Naive thymus-derived CD4-positive, alpha-beta T cell (primary cell): ENCODE measurements at regions not wholly inside any gene's neighbourhood (a gene's known extent, or its start where the extent isn't known, plus 50 kb on each side); places are given as distances from the start of the nearest gene placed in this dataset.
A peak's percentile ranks its signal among the peaks of the same experiment; 100 is the strongest.

Experiments
- ATAC-seq: fragments of 150-1000 bp; cut with Tn5 transposase; 2 replicates; pipeline ENCODE4 v1.10.0; 2021; ENCODE audit warnings: mild to moderate bottlenecking, moderate library complexity
- CTCF ChIA-PET: fragments of 350-600 bp; sonication (Branson Sonifier 250); formaldehyde crosslinking; loops from one replicate; lab custom pipeline; 2021; ENCODE audit warnings: antibody characterized with exemption; lab: Charles Lee
- POLR2A ChIA-PET: fragments of 350-600 bp; sonication (Branson Sonifier 250); formaldehyde crosslinking; loops from one replicate; lab custom pipeline; 2021; ENCODE audit warnings: antibody characterized with exemption, inconsistent platforms; lab: Charles Lee
- DNase-seq, 9 donors: peaks; one replicate each; pipeline versions ENCODE4 v3.0.0 to v3.0.0-alpha.2; 2020 to 2022; ENCODE audit warnings: mixed read lengths in 1 of 9
- H3K27ac ChIP-seq: one replicate; pipeline ENCODE4 v1.7.0; 2013; ENCODE audit warnings: mild to moderate bottlenecking, low read depth, low read length, moderate library complexity
- H3K27me3 ChIP-seq, 2 donors: one replicate each; pipeline ENCODE4 v1.7.0; 2013; ENCODE audit warnings: low read length in 2 of 2, mild to moderate bottlenecking in 2 of 2, moderate library complexity in 2 of 2; ENCODE audit not compliant: control insufficient read depth in 2 of 2, insufficient read depth in 2 of 2
- H3K36me3 ChIP-seq, 3 experiments: 1 replicate in 2 of 3; 2 replicates in 1 of 3; pipeline ENCODE4 v1.7.0; 2013; ENCODE audit warnings: low read length in 3 of 3, mild to moderate bottlenecking in 3 of 3, moderate library complexity in 1 of 3; ENCODE audit not compliant: insufficient read depth in 3 of 3, control insufficient read depth in 2 of 3
- H3K4me1 ChIP-seq, 2 donors: one replicate each; pipeline ENCODE4 v1.7.0; 2013; ENCODE audit warnings: low read length in 2 of 2, mild to moderate bottlenecking in 2 of 2, moderate library complexity in 1 of 2; ENCODE audit not compliant: control insufficient read depth in 2 of 2, insufficient read depth in 2 of 2
- H3K4me3 ChIP-seq: 2 replicates; pipeline ENCODE4 v1.7.0; 2013; ENCODE audit warnings: mild to moderate bottlenecking, low read length
- H3K9me3 ChIP-seq, 3 experiments: 1 replicate in 2 of 3; 2 replicates in 1 of 3; pipeline ENCODE4 v1.7.0; 2013; ENCODE audit warnings: low read length in 3 of 3; ENCODE audit not compliant: control insufficient read depth in 2 of 3
- H3K27ac Mint-ChIP-seq, 9 donors: one replicate each; pipeline ENCODE4 v1.8.0; 2020 to 2022; ENCODE audit warnings: mixed read lengths in 9 of 9, mild to moderate bottlenecking in 8 of 9, moderate library complexity in 5 of 9, inconsistent platforms in 2 of 9
- H3K27me3 Mint-ChIP-seq, 5 donors: one replicate each; pipeline ENCODE4 v1.8.0; 2021 to 2022; ENCODE audit warnings: mixed read lengths in 5 of 5, mild to moderate bottlenecking in 1 of 5
- H3K36me3 Mint-ChIP-seq, 5 donors: one replicate each; pipeline ENCODE4 v1.8.0; 2020 to 2022; ENCODE audit warnings: mixed read lengths in 5 of 5, mild to moderate bottlenecking in 3 of 5, inconsistent platforms in 1 of 5
- H3K4me1 Mint-ChIP-seq, 7 donors: one replicate each; pipeline ENCODE4 v1.8.0; 2020 to 2022; ENCODE audit warnings: mixed read lengths in 7 of 7, mild to moderate bottlenecking in 3 of 7, inconsistent platforms in 1 of 7
- H3K4me3 Mint-ChIP-seq, 10 donors: one replicate each; pipeline ENCODE4 v1.8.0; 2020 to 2022; ENCODE audit warnings: mild to moderate bottlenecking in 10 of 10, mixed read lengths in 10 of 10, moderate library complexity in 6 of 10, inconsistent platforms in 2 of 10
- H3K9me3 Mint-ChIP-seq, 11 donors: one replicate each; pipeline ENCODE4 v1.8.0; 2020 to 2022; ENCODE audit warnings: mixed read lengths in 11 of 11, mild to moderate bottlenecking in 4 of 11, inconsistent platforms in 1 of 11, moderate library complexity in 1 of 11
- intact Hi-C, 2 donors: fragments of 100-400 bp; cut with micrococcal nuclease; formaldehyde crosslinking; loops; one replicate each; pipeline ENCODE4 v1.15.1; 2023

- Mint-ChIP-seq H3K36me3 (no peaks in the 10 kb centered on the region), H3K4me3 (no peak overlapping the region), H3K27ac (no peak overlapping the region), H3K27me3 (peaks cover 4 to 31% (median 28%) of the 10 kb centered on the region in 5 donors), H3K9me3 (peaks cover 0 to 2% (median 0%) of the 10 kb centered on the region in 11 donors), H3K4me1 (no peaks in the 10 kb centered on the region)
- H3K4me1 ChIP-seq, result no peaks in the 10 kb centered on the region
- intact Hi-C loops, result no loop called here
- no peaks in the 10 kb centered on the region for H3K36me3 ChIP-seq
- H3K4me3 ChIP-seq, result no peak overlapping the region
- no peaks in the 10 kb centered on the region for H3K9me3 ChIP-seq
- DNase-seq, result peak in 1 of 9 donors; percentile 3
- no peaks in the 10 kb centered on the region for H3K27me3 ChIP-seq
- ChIA-PET CTCF (no interaction called here), POLR2A (no interaction called here)
- ATAC-seq, result no peak
- H3K27ac ChIP-seq, result no peak overlapping the region
Observed at GRCh38 chr3:127405791-127406190, 117.9 kb upstream of the PRR20G start.

- Histone ChIP-seq H3K4me1 (no peaks in the 10 kb centered on the region), H3K27ac (no peak overlapping the region), H3K9me3 (no peaks in the 10 kb centered on the region), H3K4me3 (no peak overlapping the region), H3K36me3 (no peaks in the 10 kb centered on the region), H3K27me3 (no peaks in the 10 kb centered on the region)
- H3K4me3 Mint-ChIP-seq, result no peak overlapping the region
- ChIA-PET POLR2A (no interaction called here), CTCF (interaction anchor here (0.6 kb wide), 1 partner anchor 519 kb away, joined by 3 read pairs; no protein-coding TSS in a partner anchor)
- H3K4me1 Mint-ChIP-seq, result no peaks in the 10 kb centered on the region
- intact Hi-C loops, result no loop called here
- H3K9me3 Mint-ChIP-seq, result peaks cover 0 to 5% (median 0%) of the 10 kb centered on the region in 11 donors
- no peak for ATAC-seq
- H3K27ac Mint-ChIP-seq, result no peak overlapping the region
- H3K27me3 Mint-ChIP-seq, result peaks cover 4 to 31% (median 21%) of the 10 kb centered on the region in 5 donors
- peak in 1 of 9 donors; percentile 4 for DNase-seq
- H3K36me3 Mint-ChIP-seq, result no peaks in the 10 kb centered on the region
Observed at GRCh38 chr3:127405010-127405598, 117.3 kb upstream of the PRR20G start.

GRCh38 chr3:127404221-127405009, 116.6 kb upstream of the PRR20G start:
- Histone ChIP-seq H3K4me3 (no peak overlapping the region), H3K4me1 (no peaks in the 10 kb centered on the region), H3K36me3 (no peaks in the 10 kb centered on the region), H3K9me3 (no peaks in the 10 kb centered on the region), H3K27ac (no peak overlapping the region), H3K27me3 (no peaks in the 10 kb centered on the region)
- DNase-seq (no peak), ATAC-seq (no peak)
- intact Hi-C loops, result no loop called here
- no peak overlapping the region for H3K4me3 Mint-ChIP-seq
- ChIA-PET CTCF (interaction anchor here (0.6 kb wide), 1 partner anchor 518 kb away, joined by 3 read pairs; no protein-coding TSS in a partner anchor), POLR2A (no interaction called here)
- no peak overlapping the region for H3K27ac Mint-ChIP-seq
- peaks cover 0 to 5% (median 0%) of the 10 kb centered on the region in 11 donors for H3K9me3 Mint-ChIP-seq
- peaks cover 4 to 31% (median 20%) of the 10 kb centered on the region in 5 donors for H3K27me3 Mint-ChIP-seq
- H3K36me3 Mint-ChIP-seq, result no peaks in the 10 kb centered on the region
- no peaks in the 10 kb centered on the region for H3K4me1 Mint-ChIP-seq

GRCh38 chr3:127403795-127404194, 115.9 kb upstream of the PRR20G start:
- ATAC-seq (no peak), DNase-seq (no peak)
- H3K27me3 ChIP-seq, result no peaks in the 10 kb centered on the region
- ChIA-PET POLR2A (no interaction called here), CTCF (no interaction called here)
- H3K4me3 Mint-ChIP-seq, result no peak overlapping the region
- no peak overlapping the region for H3K27ac Mint-ChIP-seq
- H3K4me1 Mint-ChIP-seq, result no peaks in the 10 kb centered on the region
- no peaks in the 10 kb centered on the region for H3K36me3 Mint-ChIP-seq
- no peak overlapping the region for H3K4me3 ChIP-seq
- H3K9me3 Mint-ChIP-seq, result peaks cover 0 to 5% (median 0%) of the 10 kb centered on the region in 11 donors
- intact Hi-C loops, result no loop called here
- no peaks in the 10 kb centered on the region for H3K9me3 ChIP-seq
- peaks cover 4 to 26% (median 20%) of the 10 kb centered on the region in 5 donors for H3K27me3 Mint-ChIP-seq
- H3K27ac ChIP-seq, result no peak overlapping the region
- H3K36me3 ChIP-seq, result no peaks in the 10 kb centered on the region
- no peaks in the 10 kb centered on the region for H3K4me1 ChIP-seq

- no peak overlapping the region for H3K4me3 Mint-ChIP-seq
- ChIA-PET POLR2A (no interaction called here), CTCF (no interaction called here)
- ATAC-seq, result no peak
- Histone ChIP-seq H3K27ac (no peak overlapping the region), H3K36me3 (no peaks in the 10 kb centered on the region), H3K4me3 (no peak overlapping the region), H3K9me3 (no peaks in the 10 kb centered on the region), H3K4me1 (no peaks in the 10 kb centered on the region), H3K27me3 (no peaks in the 10 kb centered on the region)
- no peaks in the 10 kb centered on the region for H3K4me1 Mint-ChIP-seq
- peaks cover 0 to 9% (median 0%) of the 10 kb centered on the region in 11 donors for H3K9me3 Mint-ChIP-seq
- H3K27me3 Mint-ChIP-seq, result peaks cover 0 to 29% (median 15%) of the 10 kb centered on the region in 5 donors
- no peak overlapping the region for H3K27ac Mint-ChIP-seq
- intact Hi-C loops, result no loop called here
- H3K36me3 Mint-ChIP-seq, result no peaks in the 10 kb centered on the region
- DNase-seq, result no peak
Observed at GRCh38 chr3:127399154-127399553, 111.3 kb upstream of the PRR20G start.

GRCh38 chr3:127396473-127396872, 108.6 kb upstream of the PRR20G start:
- no peak for ATAC-seq
- Histone ChIP-seq H3K27ac (no peak overlapping the region), H3K27me3 (no peaks in the 10 kb centered on the region), H3K9me3 (no peaks in the 10 kb centered on the region), H3K4me1 (no peaks in the 10 kb centered on the region), H3K36me3 (no peaks in the 10 kb centered on the region), H3K4me3 (no peak overlapping the region)
- no peaks in the 10 kb centered on the region for H3K36me3 Mint-ChIP-seq
- CTCF ChIA-PET, result no interaction called here
- H3K4me3 Mint-ChIP-seq, result no peak overlapping the region
- no peak for DNase-seq
- peaks cover 0 to 9% (median 0%) of the 10 kb centered on the region in 11 donors for H3K9me3 Mint-ChIP-seq
- POLR2A ChIA-PET, result no interaction called here
- intact Hi-C loops, result no loop called here
- H3K27me3 Mint-ChIP-seq, result peaks cover 0 to 38% (median 15%) of the 10 kb centered on the region in 5 donors
- no peaks in the 10 kb centered on the region for H3K4me1 Mint-ChIP-seq
- H3K27ac Mint-ChIP-seq, result no peak overlapping the region
